IMR-90 (cell line): ENCODE measurements at regions not wholly inside any gene's neighbourhood (a gene's known extent, or its start where the extent isn't known, plus 50 kb on each side); places are given as distances from the start of the nearest gene placed in this dataset.

Source experiments
- ATAC-seq: fragments of 200-7000 bp; cut with Tn5 transposase; 2 replicates; pipeline ENCODE4 v1.9.1; 2020; ENCODE audit warnings: low read depth, mild to moderate bottlenecking, moderate library complexity
- BruUV-seq: library from RNA; stranded (reverse); fragments of 400-500 nt; replicated peaks from 2 replicates; lab custom pipeline; 2021; lab: Mats Ljungman, UMichigan
- CTCF ChIA-PET: fragments of 300-600 bp; formaldehyde crosslinking; extraction: SDS; loops from one replicate; lab custom pipeline; 2021; ENCODE audit warnings: antibody characterized with exemption; lab: Yijun Ruan, JAX
- POLR2A ChIA-PET: fragments of 300-600 bp; sonication (Branson Sonifier 250); formaldehyde crosslinking; loops from one replicate; lab custom pipeline; 2022; ENCODE audit warnings: antibody characterized with exemption; ENCODE audit not compliant: unreplicated experiment; lab: Charles Lee
- DNase-seq: peaks from one replicate; pipeline ENCODE4 v3.0.0; 2013
- H2AFZ ChIP-seq: replicated peaks from 2 replicates; pipeline ENCODE3; 2013; ENCODE audit warnings: low read length, mild to moderate bottlenecking; ENCODE audit not compliant: poor library complexity
- H2AK5ac ChIP-seq: 2 replicates; pipeline ENCODE4 v1.6.1; 2013; ENCODE audit warnings: low read depth, low read length, inconsistent platforms
- H2AK9ac ChIP-seq: replicated peaks from 2 replicates; pipeline ENCODE3; 2013; ENCODE audit warnings: mild to moderate bottlenecking, low read depth, low read length, moderate library complexity; ENCODE audit not compliant: poor library complexity
- H2BK120ac ChIP-seq: 2 replicates; pipeline ENCODE4 v1.6.1; 2013; ENCODE audit warnings: low read depth, low read length, inconsistent platforms
- H2BK15ac ChIP-seq: 3 replicates; pipeline ENCODE4 v1.6.1; 2013; ENCODE audit warnings: low read depth, low read length, inconsistent platforms
- H2BK20ac ChIP-seq: 2 replicates; pipeline ENCODE4 v1.6.1; 2013; ENCODE audit warnings: low read depth, mild to moderate bottlenecking, inconsistent platforms, low read length, moderate library complexity
- H2BK5ac ChIP-seq: 2 replicates; pipeline ENCODE4 v1.6.1; 2013; ENCODE audit warnings: mild to moderate bottlenecking, low read depth, low read length, inconsistent platforms; ENCODE audit not compliant: poor library complexity, severe bottlenecking
- H3K14ac ChIP-seq: replicated peaks from 2 replicates; pipeline ENCODE4 v1.6.1; 2013; ENCODE audit warnings: low read depth, low read length, inconsistent platforms
- H3K18ac ChIP-seq: 2 replicates; pipeline ENCODE4 v1.6.1; 2013; ENCODE audit warnings: low read depth, low read length, control low read depth
- H3K23ac ChIP-seq: 2 replicates; pipeline ENCODE4 v1.6.1; 2013; ENCODE audit warnings: low read depth, low read length, inconsistent platforms
- H3K27ac ChIP-seq: 2 replicates; pipeline ENCODE4 v1.5.1; 2013; ENCODE audit warnings: mild to moderate bottlenecking, control low read depth, low read length; ENCODE audit not compliant: insufficient read depth
- H3K27me3 ChIP-seq: 2 replicates; pipeline ENCODE4 v1.6.1; 2013; ENCODE audit warnings: low read length; ENCODE audit not compliant: control insufficient read depth, insufficient read depth
- H3K36me3 ChIP-seq: 2 replicates; pipeline ENCODE4 v1.6.1; 2013; ENCODE audit warnings: low read length, mixed read lengths; ENCODE audit not compliant: control insufficient read depth, insufficient read depth
- H3K4ac ChIP-seq: 2 replicates; pipeline ENCODE4 v1.6.1; 2013; ENCODE audit warnings: low read depth, low read length, inconsistent platforms
- H3K4me1 ChIP-seq: 2 replicates; pipeline ENCODE4 v1.6.1; 2013; ENCODE audit warnings: low read length, mixed read lengths; ENCODE audit not compliant: control insufficient read depth, insufficient read depth
- H3K4me2 ChIP-seq: 2 replicates; pipeline ENCODE4 v1.6.1; 2013; ENCODE audit warnings: low read depth, mild to moderate bottlenecking, control low read depth, low read length, moderate library complexity
- H3K4me3 ChIP-seq: 2 replicates; pipeline ENCODE4 v1.5.1; 2013; ENCODE audit warnings: low read depth, mild to moderate bottlenecking, control low read depth, low read length, moderate library complexity; ENCODE audit not compliant: insufficient read depth
- H3K56ac ChIP-seq: 2 replicates; pipeline ENCODE4 v1.6.1; 2013; ENCODE audit warnings: low read length, inconsistent platforms; ENCODE audit not compliant: insufficient read depth; ENCODE audit errors: extremely low read depth
- H3K79me1 ChIP-seq, 2 experiments: 2 replicates each; pipeline ENCODE4 v1.6.1; 2013; ENCODE audit warnings: low read length in 2 of 2, inconsistent platforms in 1 of 2, low read depth in 1 of 2
- H3K9ac ChIP-seq: 2 replicates; pipeline ENCODE4 v1.6.1; 2013; ENCODE audit warnings: low read depth, low read length, control low read depth
- H3K9me1 ChIP-seq: 2 replicates; pipeline ENCODE4 v1.6.1; 2013; ENCODE audit warnings: low read length, inconsistent platforms; ENCODE audit not compliant: insufficient read depth
- H3K9me3 ChIP-seq: 2 replicates; pipeline ENCODE4 v1.6.1; 2013; ENCODE audit warnings: low read length; ENCODE audit not compliant: control insufficient read depth, insufficient read depth
- H4K20me1 ChIP-seq: 2 replicates; pipeline ENCODE4 v1.6.1; 2013; ENCODE audit warnings: low read length, inconsistent platforms; ENCODE audit not compliant: insufficient read depth
- H4K5ac ChIP-seq: 2 replicates; pipeline ENCODE4 v1.6.1; 2013; ENCODE audit warnings: mild to moderate bottlenecking, low read depth, low read length, control low read depth
- H4K8ac ChIP-seq, 2 experiments: 2 replicates each; pipeline ENCODE4 v1.6.1; 2013; ENCODE audit warnings: low read depth in 2 of 2, low read length in 2 of 2, control low read depth in 1 of 2, inconsistent platforms in 1 of 2
- H4K91ac ChIP-seq: 2 replicates; pipeline ENCODE4 v1.6.1; 2013; ENCODE audit warnings: low read depth, low read length, inconsistent platforms; ENCODE audit not compliant: insufficient read depth
- CEBPB ChIP-seq: IDR thresholded peaks from 2 replicates; pipeline ENCODE4 v1.6.1; 2012; ENCODE audit warnings: low read depth, low read length, improper control_type of control experiment
- MAFK ChIP-seq: IDR thresholded peaks from 2 replicates; pipeline ENCODE4 v1.6.1; 2012; ENCODE audit warnings: low read depth, low read length, improper control_type of control experiment
- POLR2A ChIP-seq: IDR thresholded peaks from 2 replicates; pipeline ENCODE4 v1.6.1; 2012; ENCODE audit warnings: mild to moderate bottlenecking, low read depth, low read length
- RAD21 ChIP-seq: IDR thresholded peaks from 2 replicates; pipeline ENCODE4 v1.6.1; 2012; ENCODE audit warnings: low read length, improper control_type of control experiment
- WGBS, 2 experiments: methylation state at CpG; one replicate each; pipeline versions ENCODE4 v1.1.5 to v1.1.7; 2013; ENCODE audit warnings: missing lambda C conversion rate in 2 of 2; ENCODE audit not compliant: insufficient read length in 1 of 2; ENCODE audit errors: extremely low coverage in 2 of 2; 5-methylcytosine and 5-hydroxymethylcytosine counted together
- dilution Hi-C: fragments of 300-500 bp; cut with HindIII; formaldehyde crosslinking; loops from one replicate; pipeline ENCODE4 v1.14.3; 2018; ENCODE audit warnings: low sequenced_read_pairs; ENCODE audit not compliant: unreplicated experiment
- in situ Hi-C: fragments of 300-500 bp; cut with MboI; formaldehyde crosslinking; loops from 3 replicates; pipeline ENCODE4 v1.14.3; 2019; ENCODE audit warnings: low sequenced_read_pairs, inconsistent platforms, mixed read lengths
- intact Hi-C: fragments of 100-400 bp; cut with micrococcal nuclease; formaldehyde crosslinking; loops from 2 replicates; pipeline ENCODE4 v1.10.0; 2022
- TF ChIP-seq, protein P1 (sequence below): fragments of 150-350 bp; IDR thresholded peaks from 2 replicates; pipeline ENCODE4 v1.6.1; 2016; ENCODE audit warnings: low read depth, mild to moderate bottlenecking, low read length, moderate library complexity, borderline replicate concordance

- H2BK15ac ChIP-seq, result no peak overlapping the region
- H3K9me1 ChIP-seq, result no peaks in the 10 kb centered on the region
- WGBS, 2 experiments, result no CpG with 5 or more reads among the region's 8 CpGs
- no peak overlapping the region for H3K4me3 ChIP-seq
- H3K36me3 ChIP-seq, result no peaks in the 10 kb centered on the region
- no TSS peak for BruUV-seq
- H3K27ac ChIP-seq, result no peak overlapping the region
- no peaks in the 10 kb centered on the region for H3K9me3 ChIP-seq
- no peak overlapping the region for H4K8ac ChIP-seq
- CTCF ChIA-PET, result no interaction called here
- H2BK120ac ChIP-seq, result no peak overlapping the region
- no peak for ATAC-seq
- no peaks in the 10 kb centered on the region for H3K79me1 ChIP-seq
- DNase-seq, result no peak
- H2AFZ ChIP-seq, result no peak overlapping the region
- H3K56ac ChIP-seq, result no peak overlapping the region
- intact Hi-C loops, result no loop called here
- H4K20me1 ChIP-seq, result no peaks in the 10 kb centered on the region
- in situ Hi-C loops, result no loop called here
- H4K91ac ChIP-seq, result no peak overlapping the region
- H3K14ac ChIP-seq, result no peak overlapping the region
- TF ChIP-seq MAFK (no peak), RAD21 (no peak), CEBPB (no peak), POLR2A (no peak)
- TF ChIP-seq, protein P1, sequence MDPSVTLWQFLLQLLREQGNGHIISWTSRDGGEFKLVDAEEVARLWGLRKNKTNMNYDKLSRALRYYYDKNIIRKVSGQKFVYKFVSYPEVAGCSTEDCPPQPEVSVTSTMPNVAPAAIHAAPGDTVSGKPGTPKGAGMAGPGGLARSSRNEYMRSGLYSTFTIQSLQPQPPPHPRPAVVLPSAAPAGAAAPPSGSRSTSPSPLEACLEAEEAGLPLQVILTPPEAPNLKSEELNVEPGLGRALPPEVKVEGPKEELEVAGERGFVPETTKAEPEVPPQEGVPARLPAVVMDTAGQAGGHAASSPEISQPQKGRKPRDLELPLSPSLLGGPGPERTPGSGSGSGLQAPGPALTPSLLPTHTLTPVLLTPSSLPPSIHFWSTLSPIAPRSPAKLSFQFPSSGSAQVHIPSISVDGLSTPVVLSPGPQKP, result no peak
- POLR2A ChIA-PET, result no interaction called here
- no peak overlapping the region for H2AK5ac ChIP-seq
- H2BK20ac ChIP-seq, result peak overlapping the region; percentile 21; the same call in 1 of the 2 replicates
- H3K23ac ChIP-seq, result no peak overlapping the region
- dilution Hi-C loops, result no loop called here
- H4K5ac ChIP-seq, result no peak overlapping the region
- no peak overlapping the region for H3K9ac ChIP-seq
- no peaks in the 10 kb centered on the region for H3K27me3 ChIP-seq
- H2AK9ac ChIP-seq, result no peak overlapping the region
- no peaks in the 10 kb centered on the region; the same call in 1 of the 2 replicates for H3K4me1 ChIP-seq
- no peak overlapping the region for H2BK5ac ChIP-seq
- no peak overlapping the region for H3K4me2 ChIP-seq
- no peak overlapping the region for H3K4ac ChIP-seq
- H3K18ac ChIP-seq, result no peak overlapping the region
These were observed 229.2 kb upstream of the SGK1 start for GRCh38 chr6:134546962-134547645.
